ENCODE measurements at regions not wholly inside any gene's neighbourhood (a gene's known extent, or its start where the extent isn't known, plus 50 kb on each side); places are given as distances from the start of the nearest gene placed in this dataset.

- no peak for TF ChIP-seq GATA2 (IDR thresholded peaks at IDR 0.05; ENCODE audit: low read depth, low read length)
- no peak for TF ChIP-seq GATA3 (IDR thresholded peaks at IDR 0.05; ENCODE audit: low read depth, low read length)
These were observed 135.9 kb downstream of the ITGB8 start for GRCh38 chr7:20466543-20467021.

GRCh38 chr7:20470082-20470481, 139.4 kb downstream of the ITGB8 start:
- TF ChIP-seq GATA2 (IDR thresholded peaks at IDR 0.05; ENCODE audit: low read depth, low read length) (no peak), GATA3 (IDR thresholded peaks at IDR 0.05; ENCODE audit: low read depth, low read length) (no peak)

GRCh38 chr7:20470726-20471125, 140.0 kb downstream of the ITGB8 start:
- TF ChIP-seq GATA2 (IDR thresholded peaks at IDR 0.05; ENCODE audit: low read depth, low read length) (no peak), GATA3 (IDR thresholded peaks at IDR 0.05; ENCODE audit: low read depth, low read length) (no peak)

GRCh38 chr7:20474249-20474648, 141.2 kb upstream of the ABCB5 start:
- TF ChIP-seq GATA2 (IDR thresholded peaks at IDR 0.05; ENCODE audit: low read depth, low read length) (no peak), GATA3 (IDR thresholded peaks at IDR 0.05; ENCODE audit: low read depth, low read length) (no peak)

GRCh38 chr7:20475756-20476155, 139.7 kb upstream of the ABCB5 start:
- TF ChIP-seq GATA2 (IDR thresholded peaks at IDR 0.05; ENCODE audit: low read depth, low read length) (no peak), GATA3 (IDR thresholded peaks at IDR 0.05; ENCODE audit: low read depth, low read length) (no peak)

GRCh38 chr7:20477067-20477466, 138.4 kb upstream of the ABCB5 start:
- no peak for TF ChIP-seq GATA2 (IDR thresholded peaks at IDR 0.05; ENCODE audit: low read depth, low read length)

GRCh38 chr7:20479706-20480105, 135.8 kb upstream of the ABCB5 start:
- no peak for TF ChIP-seq GATA2 (IDR thresholded peaks at IDR 0.05; ENCODE audit: low read depth, low read length)
- no peak for TF ChIP-seq GATA3 (IDR thresholded peaks at IDR 0.05; ENCODE audit: low read depth, low read length)

- TF ChIP-seq GATA3 (IDR thresholded peaks at IDR 0.05; ENCODE audit: low read depth, low read length), result no peak
- no peak for TF ChIP-seq GATA2 (IDR thresholded peaks at IDR 0.05; ENCODE audit: low read depth, low read length)
These were observed 133.4 kb upstream of the ABCB5 start for GRCh38 chr7:20482071-20482470.

- TF ChIP-seq GATA2 (IDR thresholded peaks at IDR 0.05; ENCODE audit: low read depth, low read length) (no peak), GATA3 (IDR thresholded peaks at IDR 0.05; ENCODE audit: low read depth, low read length) (no peak)
These were observed 131.1 kb upstream of the ABCB5 start for GRCh38 chr7:20484356-20484755.

GRCh38 chr7:20488850-20489249, 126.6 kb upstream of the ABCB5 start:
- no peak for TF ChIP-seq GATA2 (IDR thresholded peaks at IDR 0.05; ENCODE audit: low read depth, low read length)
- no peak for TF ChIP-seq GATA3 (IDR thresholded peaks at IDR 0.05; ENCODE audit: low read depth, low read length)

- TF ChIP-seq GATA2 (IDR thresholded peaks at IDR 0.05; ENCODE audit: low read depth, low read length) (no peak), GATA3 (IDR thresholded peaks at IDR 0.05; ENCODE audit: low read depth, low read length) (no peak)
These were observed 124.2 kb upstream of the ABCB5 start for GRCh38 chr7:20491284-20491683.

- no peak for TF ChIP-seq GATA3 (IDR thresholded peaks at IDR 0.05; ENCODE audit: low read depth, low read length)
- no peak for TF ChIP-seq GATA2 (IDR thresholded peaks at IDR 0.05; ENCODE audit: low read depth, low read length)
These were observed 120.9 kb upstream of the ABCB5 start for GRCh38 chr7:20494566-20494965.

- TF ChIP-seq GATA3 (IDR thresholded peaks at IDR 0.05; ENCODE audit: low read depth, low read length) (peak; percentile 63), GATA2 (IDR thresholded peaks at IDR 0.05; ENCODE audit: low read depth, low read length) (no peak)
These were observed 112.1 kb upstream of the ABCB5 start for GRCh38 chr7:20503278-20503950.

GRCh38 chr7:20504060-20504459, 111.4 kb upstream of the ABCB5 start:
- no peak for TF ChIP-seq GATA3 (IDR thresholded peaks at IDR 0.05; ENCODE audit: low read depth, low read length)
- TF ChIP-seq GATA2 (IDR thresholded peaks at IDR 0.05; ENCODE audit: low read depth, low read length), result no peak

GRCh38 chr7:20506175-20506574, 109.3 kb upstream of the ABCB5 start:
- TF ChIP-seq GATA3 (IDR thresholded peaks at IDR 0.05; ENCODE audit: low read depth, low read length), result no peak

GRCh38 chr7:20507157-20507556, 108.3 kb upstream of the ABCB5 start:
- TF ChIP-seq GATA3 (IDR thresholded peaks at IDR 0.05; ENCODE audit: low read depth, low read length) (no peak), GATA2 (IDR thresholded peaks at IDR 0.05; ENCODE audit: low read depth, low read length) (no peak)
